HL-60 (cell line): ENCODE measurements at regions not wholly inside any gene's neighbourhood (a gene's known extent, or its start where the extent isn't known, plus 50 kb on each side); places are given as distances from the start of the nearest gene placed in this dataset.

Experiments used
- DNase-seq, 2 experiments: peaks; one replicate each; pipeline ENCODE4 v3.0.0-alpha.2; 2010 to 2020; ENCODE audit warnings: low read depth in 1 of 2, low spot score in 1 of 2
- H3K27ac ChIP-seq: fragments of 250-450 bp; sonication (Bioruptor Pico); replicated peaks from 2 replicates; pipeline ENCODE4 v1.5.1; 2020; ENCODE audit warnings: mild to moderate bottlenecking, moderate library complexity
- H3K27me3 ChIP-seq: fragments of 250-450 bp; sonication (Bioruptor Pico); 2 replicates; pipeline ENCODE4 v1.5.1; 2021; ENCODE audit warnings: mild to moderate bottlenecking, moderate library complexity; ENCODE audit not compliant: insufficient read depth, poor library complexity, severe bottlenecking
- H3K4me3 ChIP-seq: replicated peaks from 2 replicates; pipeline ENCODE4 v1.5.1; 2011; ENCODE audit warnings: mild to moderate bottlenecking, control low read depth, low read length; ENCODE audit not compliant: insufficient read depth
- GABPA ChIP-seq: IDR thresholded peaks from 2 replicates; pipeline ENCODE4 v1.6.1; 2012; ENCODE audit warnings: low read depth
- POLR2AphosphoS5 ChIP-seq: IDR thresholded peaks from 2 replicates; pipeline ENCODE4 v1.6.1; 2012; ENCODE audit warnings: low read depth
- SPI1 ChIP-seq: IDR thresholded peaks from 2 replicates; pipeline ENCODE4 v1.6.1; 2012; ENCODE audit warnings: low read depth, mild to moderate bottlenecking, borderline replicate concordance
- TF ChIP-seq, protein P1 (sequence below): IDR thresholded peaks from one replicate; pipeline ENCODE4 v1.5.1; 2011; ENCODE audit warnings: low read length, control low read depth, inconsistent platforms; ENCODE audit not compliant: insufficient read depth
- TF ChIP-seq, protein P2 (sequence below): IDR thresholded peaks from 2 replicates; pipeline ENCODE4 v1.6.1; 2012; ENCODE audit warnings: low read depth; ENCODE audit not compliant: insufficient replicate concordance

DNA sequence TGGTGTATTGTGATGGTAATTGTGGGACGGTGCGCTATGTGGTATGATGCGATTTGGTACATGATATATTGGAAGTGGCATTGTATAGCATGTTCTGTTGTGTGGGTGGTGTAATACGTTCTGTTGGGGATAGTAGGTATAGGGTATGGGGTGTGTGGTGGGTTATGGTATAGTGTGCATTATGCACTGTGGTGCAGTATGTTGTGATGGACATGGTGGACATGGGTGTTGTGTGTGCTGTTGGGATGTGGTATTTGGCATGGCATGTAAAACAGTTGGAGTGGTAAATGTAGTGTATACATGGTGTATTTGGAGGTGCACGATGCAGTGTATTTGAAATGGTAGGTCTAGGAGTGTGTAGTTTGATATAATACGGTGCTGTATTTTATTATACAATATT, 170.6 kb upstream of the CNTNAP4 start:
- TF ChIP-seq, protein P1, sequence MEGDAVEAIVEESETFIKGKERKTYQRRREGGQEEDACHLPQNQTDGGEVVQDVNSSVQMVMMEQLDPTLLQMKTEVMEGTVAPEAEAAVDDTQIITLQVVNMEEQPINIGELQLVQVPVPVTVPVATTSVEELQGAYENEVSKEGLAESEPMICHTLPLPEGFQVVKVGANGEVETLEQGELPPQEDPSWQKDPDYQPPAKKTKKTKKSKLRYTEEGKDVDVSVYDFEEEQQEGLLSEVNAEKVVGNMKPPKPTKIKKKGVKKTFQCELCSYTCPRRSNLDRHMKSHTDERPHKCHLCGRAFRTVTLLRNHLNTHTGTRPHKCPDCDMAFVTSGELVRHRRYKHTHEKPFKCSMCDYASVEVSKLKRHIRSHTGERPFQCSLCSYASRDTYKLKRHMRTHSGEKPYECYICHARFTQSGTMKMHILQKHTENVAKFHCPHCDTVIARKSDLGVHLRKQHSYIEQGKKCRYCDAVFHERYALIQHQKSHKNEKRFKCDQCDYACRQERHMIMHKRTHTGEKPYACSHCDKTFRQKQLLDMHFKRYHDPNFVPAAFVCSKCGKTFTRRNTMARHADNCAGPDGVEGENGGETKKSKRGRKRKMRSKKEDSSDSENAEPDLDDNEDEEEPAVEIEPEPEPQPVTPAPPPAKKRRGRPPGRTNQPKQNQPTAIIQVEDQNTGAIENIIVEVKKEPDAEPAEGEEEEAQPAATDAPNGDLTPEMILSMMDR: no peak
- TF ChIP-seq, protein P2, sequence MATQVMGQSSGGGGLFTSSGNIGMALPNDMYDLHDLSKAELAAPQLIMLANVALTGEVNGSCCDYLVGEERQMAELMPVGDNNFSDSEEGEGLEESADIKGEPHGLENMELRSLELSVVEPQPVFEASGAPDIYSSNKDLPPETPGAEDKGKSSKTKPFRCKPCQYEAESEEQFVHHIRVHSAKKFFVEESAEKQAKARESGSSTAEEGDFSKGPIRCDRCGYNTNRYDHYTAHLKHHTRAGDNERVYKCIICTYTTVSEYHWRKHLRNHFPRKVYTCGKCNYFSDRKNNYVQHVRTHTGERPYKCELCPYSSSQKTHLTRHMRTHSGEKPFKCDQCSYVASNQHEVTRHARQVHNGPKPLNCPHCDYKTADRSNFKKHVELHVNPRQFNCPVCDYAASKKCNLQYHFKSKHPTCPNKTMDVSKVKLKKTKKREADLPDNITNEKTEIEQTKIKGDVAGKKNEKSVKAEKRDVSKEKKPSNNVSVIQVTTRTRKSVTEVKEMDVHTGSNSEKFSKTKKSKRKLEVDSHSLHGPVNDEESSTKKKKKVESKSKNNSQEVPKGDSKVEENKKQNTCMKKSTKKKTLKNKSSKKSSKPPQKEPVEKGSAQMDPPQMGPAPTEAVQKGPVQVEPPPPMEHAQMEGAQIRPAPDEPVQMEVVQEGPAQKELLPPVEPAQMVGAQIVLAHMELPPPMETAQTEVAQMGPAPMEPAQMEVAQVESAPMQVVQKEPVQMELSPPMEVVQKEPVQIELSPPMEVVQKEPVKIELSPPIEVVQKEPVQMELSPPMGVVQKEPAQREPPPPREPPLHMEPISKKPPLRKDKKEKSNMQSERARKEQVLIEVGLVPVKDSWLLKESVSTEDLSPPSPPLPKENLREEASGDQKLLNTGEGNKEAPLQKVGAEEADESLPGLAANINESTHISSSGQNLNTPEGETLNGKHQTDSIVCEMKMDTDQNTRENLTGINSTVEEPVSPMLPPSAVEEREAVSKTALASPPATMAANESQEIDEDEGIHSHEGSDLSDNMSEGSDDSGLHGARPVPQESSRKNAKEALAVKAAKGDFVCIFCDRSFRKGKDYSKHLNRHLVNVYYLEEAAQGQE: no peak
- no peak for DNase-seq
- H3K27ac ChIP-seq: no peak overlapping the region
- no peaks in the 10 kb centered on the region for H3K27me3 ChIP-seq
- H3K4me3 ChIP-seq: no peak overlapping the region

DNA sequence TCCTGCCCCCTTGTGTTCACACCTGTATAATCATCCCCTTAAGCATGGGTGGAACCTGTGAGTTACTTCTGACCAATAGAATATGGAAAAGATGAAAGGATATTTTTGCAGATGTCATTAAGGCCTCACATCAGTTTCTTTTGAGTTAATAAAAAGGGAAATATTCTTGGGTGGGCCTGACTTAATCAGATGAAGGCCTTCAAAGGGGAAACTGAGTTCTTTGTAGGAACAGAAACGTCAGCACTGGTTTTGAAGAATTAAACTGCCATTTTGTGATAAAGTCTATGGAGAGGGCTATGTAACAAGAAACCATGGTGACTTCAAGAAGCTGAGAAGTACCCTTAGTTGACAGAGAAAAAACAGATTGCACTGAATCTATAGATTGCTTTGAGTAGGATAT, 168.7 kb upstream of the CNTNAP4 start:
- no peak overlapping the region for H3K4me3 ChIP-seq
- TF ChIP-seq SPI1 (no peak), POLR2AphosphoS5 (no peak), GABPA (no peak)
- TF ChIP-seq, protein P1: no peak
- TF ChIP-seq, protein P2: no peak
- no peak overlapping the region for H3K27ac ChIP-seq
- no peaks in the 10 kb centered on the region for H3K27me3 ChIP-seq
- no peak for DNase-seq

DNA sequence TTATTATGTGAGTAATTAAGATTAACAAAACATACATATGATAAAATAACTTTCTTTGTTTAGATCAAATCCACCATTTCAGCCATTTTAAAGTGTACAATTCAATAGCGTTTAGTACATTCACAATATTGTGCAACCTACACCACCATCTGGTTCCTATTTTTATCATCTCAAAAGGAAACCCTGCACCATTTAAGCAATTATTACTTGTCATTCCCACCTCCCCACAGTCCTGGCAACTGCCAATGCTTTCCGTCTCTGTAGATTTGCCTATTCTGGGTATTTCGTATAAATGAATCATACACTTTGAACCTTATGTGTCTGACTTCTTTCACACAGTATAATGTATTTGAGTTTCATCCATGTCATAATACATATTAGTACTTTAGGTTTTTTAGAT, 162.5 kb upstream of the CNTNAP4 start:
- TF ChIP-seq POLR2AphosphoS5 (no peak), SPI1 (no peak), GABPA (no peak)
- TF ChIP-seq, protein P2: no peak
- DNase-seq: peak; percentile 28 to 57
- Histone ChIP-seq H3K27me3 (no peaks in the 10 kb centered on the region), H3K27ac (peak overlapping the region; percentile 49), H3K4me3 (no peak overlapping the region)

GRCh38 chr16:76118344-76118743, 158.9 kb upstream of the CNTNAP4 start:
- Histone ChIP-seq H3K27ac (no peak overlapping the region), H3K27me3 (no peaks in the 10 kb centered on the region), H3K4me3 (no peak overlapping the region)
- TF ChIP-seq, protein P2: peak; percentile 90
- no peak for TF ChIP-seq POLR2AphosphoS5
- DNase-seq: no peak
